ENCODE measurements at regions not wholly inside any gene's neighbourhood (a gene's known extent, or its start where the extent isn't known, plus 50 kb on each side); places are given as distances from the start of the nearest gene placed in this dataset.
"Not testable (repeated sequence)": the region's sequence is repeated elsewhere in the genome, so short reads cannot be mapped to it uniquely, and the experiment has no call there.

DNA sequence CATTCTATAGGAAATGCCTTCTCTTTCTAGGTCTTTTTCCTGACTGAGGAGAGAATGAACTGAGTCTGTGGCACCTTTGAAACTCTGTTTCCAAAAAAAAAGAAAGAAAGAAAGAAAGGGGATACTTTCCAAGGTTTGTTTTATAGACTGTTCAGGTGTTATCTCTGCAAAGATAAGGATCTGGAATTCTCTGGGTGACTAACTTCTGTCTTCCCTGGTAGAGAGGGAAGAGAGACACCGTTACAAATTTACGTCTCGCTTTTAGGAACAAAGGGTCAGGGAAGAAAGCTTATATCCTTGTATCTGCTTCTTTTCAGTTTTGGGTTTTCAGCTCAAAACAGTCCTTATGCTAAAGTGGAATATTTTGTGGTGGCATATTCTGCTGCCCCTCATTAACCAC, 314.1 kb downstream of the RAPGEF2 start:
- DNase-seq (ENCODE audit: low read depth, low spot score): no peak
- no peaks in the 10 kb centered on the region for H3K27me3 Mint-ChIP-seq (ENCODE audit: low read depth)
- TF ChIP-seq, protein P1, sequence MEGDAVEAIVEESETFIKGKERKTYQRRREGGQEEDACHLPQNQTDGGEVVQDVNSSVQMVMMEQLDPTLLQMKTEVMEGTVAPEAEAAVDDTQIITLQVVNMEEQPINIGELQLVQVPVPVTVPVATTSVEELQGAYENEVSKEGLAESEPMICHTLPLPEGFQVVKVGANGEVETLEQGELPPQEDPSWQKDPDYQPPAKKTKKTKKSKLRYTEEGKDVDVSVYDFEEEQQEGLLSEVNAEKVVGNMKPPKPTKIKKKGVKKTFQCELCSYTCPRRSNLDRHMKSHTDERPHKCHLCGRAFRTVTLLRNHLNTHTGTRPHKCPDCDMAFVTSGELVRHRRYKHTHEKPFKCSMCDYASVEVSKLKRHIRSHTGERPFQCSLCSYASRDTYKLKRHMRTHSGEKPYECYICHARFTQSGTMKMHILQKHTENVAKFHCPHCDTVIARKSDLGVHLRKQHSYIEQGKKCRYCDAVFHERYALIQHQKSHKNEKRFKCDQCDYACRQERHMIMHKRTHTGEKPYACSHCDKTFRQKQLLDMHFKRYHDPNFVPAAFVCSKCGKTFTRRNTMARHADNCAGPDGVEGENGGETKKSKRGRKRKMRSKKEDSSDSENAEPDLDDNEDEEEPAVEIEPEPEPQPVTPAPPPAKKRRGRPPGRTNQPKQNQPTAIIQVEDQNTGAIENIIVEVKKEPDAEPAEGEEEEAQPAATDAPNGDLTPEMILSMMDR (conservative IDR thresholded peaks at IDR 0.05): no peak
- H3K36me3 Mint-ChIP-seq (ENCODE audit: low read depth): peaks cover 2% of the 10 kb centered on the region
- H3K27ac Mint-ChIP-seq (ENCODE audit: unreplicated experiment): no peak overlapping the region
- H3K9me3 Mint-ChIP-seq: peaks cover 9% of the 10 kb centered on the region
- H3K4me1 Mint-ChIP-seq: no peaks in the 10 kb centered on the region
- H3K4me3 Mint-ChIP-seq: no peak overlapping the region

DNA sequence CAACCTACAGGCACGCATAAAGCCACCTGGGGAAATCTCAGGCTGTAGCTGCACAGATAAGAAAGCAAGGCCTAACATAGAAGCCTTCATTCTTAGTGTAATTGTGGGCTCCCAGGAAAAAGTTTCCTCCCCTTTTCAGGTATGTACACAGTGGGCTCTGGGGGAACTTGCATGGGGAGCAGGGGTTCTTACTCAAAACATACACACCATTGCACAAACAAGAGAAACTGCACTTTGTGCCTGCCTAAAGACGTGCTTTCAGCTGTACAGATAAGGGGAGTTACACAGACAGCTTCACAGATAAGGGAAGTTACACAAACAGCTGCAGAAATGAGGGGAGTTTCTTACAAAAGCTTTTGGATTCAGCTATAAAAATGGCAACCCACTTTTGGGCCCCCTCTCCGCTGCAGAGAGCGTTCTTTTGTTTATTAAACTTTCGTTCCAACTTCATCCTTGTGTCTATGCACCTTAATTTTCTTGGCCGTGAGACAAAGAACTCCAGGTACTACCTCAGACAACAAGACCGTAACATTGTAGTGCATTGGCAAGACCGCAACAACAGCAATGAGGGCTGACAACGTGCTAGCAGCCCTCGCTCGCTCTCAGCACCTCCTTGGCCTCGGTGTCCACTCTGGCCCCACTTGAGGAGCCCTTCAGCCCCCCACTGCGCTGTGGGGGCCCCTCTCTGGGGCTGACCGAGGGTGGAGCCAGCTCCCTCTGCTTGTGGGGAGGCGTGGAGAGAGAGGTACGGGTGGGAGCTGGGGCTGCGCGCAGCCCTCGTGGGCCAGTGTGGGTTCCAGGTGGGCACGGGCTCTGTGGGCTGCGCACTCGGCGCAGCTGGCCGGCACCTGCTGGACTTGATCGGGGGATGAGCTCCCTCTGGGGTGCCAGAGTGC, 317.5 kb downstream of the RAPGEF2 start:
- peaks cover 9% of the 10 kb centered on the region for H3K9me3 Mint-ChIP-seq
- TF ChIP-seq, protein P1 (conservative IDR thresholded peaks at IDR 0.05): no peak
- H3K36me3 Mint-ChIP-seq (ENCODE audit: low read depth): peaks cover 2% of the 10 kb centered on the region
- no peak overlapping the region for H3K27ac Mint-ChIP-seq (ENCODE audit: unreplicated experiment)
- no peaks in the 10 kb centered on the region for H3K27me3 Mint-ChIP-seq (ENCODE audit: low read depth)
- no peaks in the 10 kb centered on the region for H3K4me1 Mint-ChIP-seq
- H3K4me3 Mint-ChIP-seq: no peak overlapping the region
- DNase-seq (ENCODE audit: low read depth, low spot score): no peak

DNA sequence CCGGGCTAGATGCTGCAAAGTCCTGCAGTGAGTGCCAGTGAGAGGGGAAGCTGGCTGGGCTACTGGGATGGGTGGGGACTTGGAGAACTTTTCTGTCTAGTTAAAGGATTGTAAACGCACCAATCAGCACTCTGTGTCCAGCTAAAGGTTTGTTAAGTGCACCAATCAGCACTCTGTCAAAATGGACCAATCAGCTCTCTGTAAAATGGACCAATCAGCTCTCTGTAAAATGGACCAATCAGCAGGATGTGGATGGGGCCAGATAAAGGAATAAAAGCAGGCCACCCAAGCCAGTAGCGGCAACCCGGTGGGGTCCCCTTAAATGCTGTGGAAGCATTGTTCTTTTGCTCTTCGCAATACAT, 318.2 kb downstream of the RAPGEF2 start:
- DNase-seq (ENCODE audit: low read depth, low spot score); H3K27ac Mint-ChIP-seq (ENCODE audit: unreplicated experiment); H3K27me3 Mint-ChIP-seq (ENCODE audit: low read depth); H3K9me3 Mint-ChIP-seq; H3K4me1 Mint-ChIP-seq; H3K36me3 Mint-ChIP-seq (ENCODE audit: low read depth); H3K4me3 Mint-ChIP-seq: not testable (repeated sequence)

DNA sequence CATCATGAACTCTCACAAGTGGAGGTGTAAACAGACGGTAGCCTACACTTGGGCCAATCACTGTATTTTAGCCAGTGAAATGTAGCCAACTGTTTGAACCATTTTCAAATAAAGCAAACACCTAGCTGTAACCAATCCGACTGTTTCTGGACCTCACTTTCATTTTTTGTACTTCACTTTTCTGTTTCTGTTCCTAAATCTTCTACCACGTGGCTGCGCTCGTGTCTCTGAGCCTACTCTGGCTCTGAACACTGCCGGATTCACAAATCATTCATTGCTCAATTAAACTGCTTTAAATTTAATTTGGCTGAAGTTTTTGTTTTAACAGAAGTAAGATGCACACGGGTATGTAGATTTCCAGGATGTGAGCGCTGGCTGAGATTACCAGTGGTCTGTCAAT, 319.1 kb downstream of the RAPGEF2 start:
- Mint-ChIP-seq H3K36me3 (ENCODE audit: low read depth) (peaks cover 2% of the 10 kb centered on the region), H3K27me3 (ENCODE audit: low read depth) (no peaks in the 10 kb centered on the region), H3K4me1 (no peaks in the 10 kb centered on the region), H3K9me3 (peaks cover 3% of the 10 kb centered on the region), H3K27ac (ENCODE audit: unreplicated experiment) (no peak overlapping the region), H3K4me3 (no peak overlapping the region)
- TF ChIP-seq, protein P1 (conservative IDR thresholded peaks at IDR 0.05): no peak
- DNase-seq (ENCODE audit: low read depth, low spot score): no peak

DNA sequence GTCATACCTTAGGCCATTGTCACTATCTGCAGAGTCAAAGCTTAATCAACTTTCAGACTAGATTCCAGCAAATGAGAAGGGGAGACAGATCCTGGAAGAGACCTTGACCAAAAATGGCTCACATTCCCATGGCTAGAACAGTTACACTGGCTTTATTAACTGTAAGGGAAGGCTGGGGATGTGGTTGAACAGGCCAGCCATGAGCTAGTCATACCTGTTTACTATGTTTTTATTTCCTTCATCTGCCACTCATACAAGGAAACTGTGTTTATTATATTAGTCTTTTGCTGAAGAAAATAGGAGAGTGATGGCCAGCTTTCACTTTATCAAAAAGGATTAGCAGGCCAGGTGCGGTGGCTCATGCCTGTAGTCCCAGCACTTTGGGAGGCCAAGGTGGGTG, 319.7 kb downstream of the RAPGEF2 start:
- no peak for DNase-seq (ENCODE audit: low read depth, low spot score)
- TF ChIP-seq, protein P1 (conservative IDR thresholded peaks at IDR 0.05): no peak
- peaks cover 2% of the 10 kb centered on the region for H3K36me3 Mint-ChIP-seq (ENCODE audit: low read depth)
- H3K27ac Mint-ChIP-seq (ENCODE audit: unreplicated experiment): no peak overlapping the region
- peaks cover 3% of the 10 kb centered on the region for H3K9me3 Mint-ChIP-seq
- H3K27me3 Mint-ChIP-seq (ENCODE audit: low read depth): no peaks in the 10 kb centered on the region
- no peaks in the 10 kb centered on the region for H3K4me1 Mint-ChIP-seq
- no peak overlapping the region for H3K4me3 Mint-ChIP-seq

DNA sequence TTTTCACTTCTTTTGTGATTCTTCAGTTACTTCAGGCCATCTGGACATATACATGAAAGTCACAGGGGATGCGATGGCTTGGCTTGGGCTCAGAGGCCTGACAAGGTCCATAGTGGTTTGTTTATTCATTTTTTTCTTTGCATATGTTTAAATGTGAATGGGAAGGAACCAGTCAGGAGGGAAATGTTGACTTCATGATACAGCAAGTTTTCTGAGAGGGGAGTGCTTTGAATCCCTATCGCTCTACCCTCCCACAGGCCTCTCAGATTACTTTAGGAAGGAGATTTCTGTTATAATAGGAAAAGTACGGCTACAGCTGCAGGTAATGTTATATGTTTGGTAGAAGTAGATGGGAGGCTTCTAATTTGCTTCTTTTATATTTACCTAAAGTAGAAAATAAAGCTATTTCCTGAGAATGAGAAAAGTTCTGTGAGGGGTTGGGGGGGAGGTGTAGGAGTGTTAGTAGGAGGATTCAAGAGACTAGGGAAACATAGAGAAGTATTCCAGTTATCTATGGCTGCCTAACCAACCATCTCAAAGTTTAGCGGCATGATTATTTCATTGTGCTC, 322.9 kb downstream of the RAPGEF2 start:
- Mint-ChIP-seq H3K9me3 (no peaks in the 10 kb centered on the region), H3K27me3 (ENCODE audit: low read depth) (no peaks in the 10 kb centered on the region), H3K4me3 (no peak overlapping the region), H3K4me1 (no peaks in the 10 kb centered on the region), H3K27ac (ENCODE audit: unreplicated experiment) (no peak overlapping the region), H3K36me3 (ENCODE audit: low read depth) (no peaks in the 10 kb centered on the region)
- no peak for DNase-seq (ENCODE audit: low read depth, low spot score)
- TF ChIP-seq, protein P1 (conservative IDR thresholded peaks at IDR 0.05): no peak

All from neural crest cell (in vitro differentiated cells).